Stimulated activated CD8-positive, alpha-beta memory T cell treated with anti-CD3 and anti-CD28 coated beads, Interleukin-4, amount 100 ng/mL, for 24 hours (primary cell): ENCODE measurements at regions not wholly inside any gene's neighbourhood (a gene's known extent, or its start where the extent isn't known, plus 50 kb on each side); places are given as distances from the start of the nearest gene placed in this dataset.
"Not testable (repeated sequence)": the region's sequence is repeated elsewhere in the genome, so short reads cannot be mapped to it uniquely, and the experiment has no call there.

ENCODE experiments used
- DNase-seq: peaks from one replicate; pipeline ENCODE4 v3.0.0-alpha.2; 2020; ENCODE audit warnings: low read depth

DNA sequence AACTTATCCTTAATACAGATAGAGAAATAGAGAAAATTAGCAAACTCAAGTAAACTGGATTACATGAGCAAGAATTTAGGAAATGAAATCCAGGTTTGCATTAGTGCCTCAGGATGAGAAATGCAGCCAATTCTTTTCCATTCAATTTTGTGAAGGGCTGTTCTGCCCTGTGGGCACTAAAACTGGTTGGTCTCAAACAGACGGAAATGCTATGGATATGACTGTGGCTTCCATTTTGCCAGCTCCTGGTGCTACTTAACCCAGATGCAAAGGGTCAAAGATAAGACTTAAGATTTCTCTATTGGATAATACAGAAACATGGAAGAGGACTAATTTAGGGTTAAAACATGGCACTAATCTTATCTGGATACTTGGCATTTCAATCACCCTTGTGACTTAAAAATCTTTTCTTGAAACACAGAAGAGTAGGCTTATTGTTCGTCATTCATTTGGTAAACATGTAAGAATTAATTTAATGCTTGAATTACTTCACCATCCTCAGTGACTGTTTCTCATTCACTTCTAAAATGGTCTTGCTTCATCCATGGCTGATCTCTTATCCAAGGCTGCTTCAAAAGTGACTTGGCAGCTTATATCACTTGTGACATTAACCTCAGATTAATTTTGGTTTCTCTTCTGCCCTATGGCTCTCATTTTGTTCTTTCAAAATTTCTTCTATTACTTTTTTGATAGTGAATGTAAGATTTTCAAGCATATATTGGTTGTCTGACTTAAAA is 1008.7 kb downstream of the GLUD2 start:
- DNase-seq: no peak

DNA sequence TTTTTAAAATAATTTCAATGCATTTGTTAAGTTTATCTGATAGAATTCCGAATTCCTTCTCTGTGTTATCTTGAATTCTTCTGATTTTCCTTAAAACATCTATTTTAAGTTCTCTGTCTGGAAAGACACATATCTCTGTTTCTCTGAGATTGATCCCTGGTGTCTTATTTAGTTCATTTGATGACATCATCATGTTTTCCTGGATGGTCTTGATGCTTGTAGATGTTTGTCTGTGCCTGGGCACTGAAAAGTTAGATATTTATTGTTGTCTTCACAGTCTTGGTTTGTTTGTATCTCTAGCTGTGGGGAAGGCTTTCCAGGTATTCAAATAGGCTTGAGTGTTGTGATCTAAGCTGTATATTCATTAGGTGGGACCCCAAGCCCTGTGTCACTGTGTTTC is 1028.8 kb downstream of the GLUD2 start:
- no peak for DNase-seq

DNA sequence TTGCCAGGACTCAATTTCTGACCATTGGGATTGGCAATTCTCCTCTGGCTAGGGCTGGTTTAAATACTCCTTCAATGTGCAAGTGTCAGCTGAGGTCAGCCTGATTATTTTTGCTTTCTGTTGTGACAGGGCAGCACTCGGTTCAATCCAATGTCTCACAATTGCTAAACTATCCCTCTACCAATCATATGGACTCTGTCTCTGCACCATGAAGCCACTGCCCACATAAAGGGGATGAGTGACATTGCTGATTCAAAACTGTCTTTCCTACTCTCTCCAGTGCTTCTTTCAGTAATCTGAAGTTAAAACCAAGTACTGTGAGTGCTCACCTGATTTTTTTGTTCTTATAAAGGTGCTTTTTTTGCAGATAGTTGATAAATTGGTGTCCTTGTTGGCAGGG is 1030.7 kb downstream of the GLUD2 start:
- no peak for DNase-seq

- no peak for DNase-seq
These were observed 1039.9 kb downstream of the GLUD2 start for GRCh38 chrX:122087341-122087740.

GRCh38 chrX:122091571-122091970 is 1044.2 kb downstream of the GLUD2 start:
- no peak for DNase-seq

GRCh38 chrX:122092360-122092759 is 1045.0 kb downstream of the GLUD2 start:
- DNase-seq: no peak

DNA sequence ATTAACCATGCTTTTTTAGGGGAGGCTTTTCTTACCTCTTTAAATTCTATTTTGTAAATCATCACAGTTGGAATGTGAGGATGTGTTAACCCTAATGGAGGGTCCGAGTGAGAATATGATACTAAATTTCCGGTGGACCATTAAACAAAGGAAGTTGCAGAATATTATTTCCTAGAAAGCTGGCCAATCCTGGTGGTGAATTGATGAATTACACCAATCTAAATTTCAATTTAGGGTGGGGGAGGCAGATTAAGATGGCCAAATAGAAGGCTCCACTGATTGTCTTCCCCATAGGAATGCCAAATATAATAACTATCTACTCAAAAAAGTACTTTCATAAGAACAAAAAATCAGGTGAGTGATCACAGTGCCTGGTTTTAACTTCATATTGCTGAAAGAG is 1045.6 kb downstream of the GLUD2 start:
- no peak for DNase-seq

- DNase-seq: no peak
These were observed 1047.2 kb downstream of the GLUD2 start for GRCh38 chrX:122094611-122095010.

GRCh38 chrX:122113376-122113775 is 1066.0 kb downstream of the GLUD2 start:
- DNase-seq: no peak

- no peak for DNase-seq
These were observed 1066.5 kb downstream of the GLUD2 start for GRCh38 chrX:122113896-122114295.

GRCh38 chrX:122115604-122116003 is 1068.2 kb downstream of the GLUD2 start:
- no peak for DNase-seq

DNA sequence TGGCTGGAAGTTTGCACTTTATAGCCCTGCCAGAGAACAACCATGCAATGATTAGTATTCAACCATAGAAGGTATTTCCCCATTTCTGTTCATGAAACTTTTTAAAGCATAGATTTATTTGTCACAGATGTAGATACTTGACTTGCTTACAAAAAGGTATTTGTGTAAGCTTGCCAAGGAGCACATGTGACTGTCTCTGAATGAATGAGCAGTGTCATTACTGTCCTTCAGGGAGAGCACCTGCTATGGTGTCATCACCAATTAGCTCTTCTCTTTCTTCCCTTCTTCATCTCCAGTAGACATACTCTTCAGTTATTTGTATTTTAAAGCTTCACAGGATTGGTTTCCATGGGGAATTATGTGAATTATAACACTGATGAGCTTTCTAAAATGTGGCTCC is 1064.7 kb upstream of the GRIA3 start:
- DNase-seq: no peak

DNA sequence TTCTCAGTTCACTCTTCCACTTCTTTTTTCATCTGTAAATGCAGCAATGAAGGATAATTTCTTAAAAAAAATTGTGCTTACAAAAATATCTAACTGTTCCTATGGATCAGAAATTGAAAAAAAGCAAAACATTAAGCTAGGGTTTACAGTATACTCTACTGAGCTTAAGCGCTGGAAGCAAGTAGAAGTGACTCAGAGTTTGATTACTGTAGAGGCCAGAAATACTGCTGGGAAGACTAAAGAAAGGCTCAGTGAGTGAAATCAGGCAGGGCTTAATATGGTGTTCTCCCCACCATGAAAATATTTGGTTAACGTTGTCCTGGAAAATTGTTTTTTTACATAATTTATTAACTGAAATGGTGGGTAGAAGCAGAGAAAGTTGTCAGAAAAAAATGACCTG is 1061.8 kb upstream of the GRIA3 start:
- DNase-seq: no peak

DNA sequence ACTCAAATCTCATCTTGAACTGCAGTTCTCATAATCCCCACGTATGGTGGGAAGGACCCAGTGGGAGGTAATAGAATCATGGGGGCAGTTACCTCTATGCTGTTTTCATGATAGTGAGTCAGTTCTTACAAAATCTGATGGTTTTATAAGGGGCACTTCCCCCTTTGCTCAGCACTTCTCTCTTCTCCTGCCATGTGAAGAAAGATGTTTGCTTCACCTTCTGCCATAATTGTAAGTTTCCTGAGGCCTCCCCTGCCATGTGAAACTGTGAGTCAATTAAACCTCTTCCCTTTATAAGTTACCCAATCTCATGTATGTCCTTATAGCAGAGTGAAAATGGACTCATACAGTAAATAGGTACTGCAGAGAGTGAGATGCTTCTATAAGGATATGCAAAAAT is 1050.6 kb upstream of the GRIA3 start:
- no peak for DNase-seq

DNA sequence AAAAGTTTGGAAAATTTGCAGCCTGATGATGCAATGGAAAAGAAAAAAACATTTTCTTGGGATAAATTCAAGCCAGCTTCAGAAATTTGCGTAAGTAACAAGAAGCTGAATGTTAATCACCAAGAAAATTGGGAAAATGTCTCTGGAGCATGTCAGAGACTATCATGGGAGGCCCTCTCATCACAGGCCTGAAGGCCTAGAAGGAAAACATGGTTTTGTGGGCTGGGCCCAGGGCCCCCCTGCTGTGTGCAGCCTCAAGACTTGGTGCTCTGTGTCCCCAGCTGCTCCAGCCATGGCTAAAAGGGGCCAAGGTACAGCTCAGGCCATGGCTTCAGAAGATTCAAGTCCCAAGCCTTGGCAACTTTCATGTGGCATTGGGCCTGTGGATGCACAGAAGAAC is 1049.8 kb upstream of the GRIA3 start:
- DNase-seq: no peak

DNA sequence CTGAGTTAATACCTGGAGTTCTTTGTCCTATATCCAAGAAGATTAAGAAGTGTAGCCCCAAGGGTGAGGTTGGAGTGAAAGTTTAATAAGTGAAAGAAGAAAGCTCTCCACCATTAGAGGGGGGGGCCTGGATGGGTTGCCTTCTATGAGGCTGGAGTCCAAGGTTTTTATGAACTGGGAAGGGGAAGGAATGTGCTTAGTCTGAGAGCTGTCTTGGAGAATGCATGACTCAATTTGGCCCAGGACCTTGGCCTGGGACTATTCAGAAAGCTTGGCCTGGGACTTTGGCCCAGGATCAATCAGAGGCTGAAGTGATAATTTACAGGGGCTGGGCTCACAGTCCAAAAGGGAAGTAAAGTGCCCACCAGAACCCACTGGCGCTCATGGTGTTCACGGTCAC is 1049.0 kb upstream of the GRIA3 start:
- DNase-seq: no peak

DNA sequence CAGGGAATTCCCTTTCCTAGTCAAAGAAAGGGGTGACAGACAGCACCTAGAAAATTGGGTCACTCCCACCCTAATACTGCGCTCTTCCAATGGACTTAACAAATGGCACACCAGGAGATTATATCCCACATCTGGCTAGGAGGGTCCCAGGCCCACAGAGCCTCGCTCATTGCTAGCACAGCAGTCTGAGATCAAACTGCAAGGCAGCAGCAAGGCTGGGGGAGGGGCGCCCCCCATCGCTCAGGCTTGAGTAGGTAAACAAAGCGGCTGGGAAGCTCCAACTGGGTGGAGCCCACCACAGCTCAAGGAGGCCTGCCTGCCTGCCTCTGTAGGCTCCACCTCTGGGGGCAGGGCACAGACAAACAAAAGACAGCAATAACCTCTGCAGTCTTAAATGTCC is 1043.9 kb upstream of the GRIA3 start:
- not testable (repeated sequence) for DNase-seq

GRCh38 chrX:122154019-122154418 is 1030.1 kb upstream of the GRIA3 start:
- no peak for DNase-seq

DNA sequence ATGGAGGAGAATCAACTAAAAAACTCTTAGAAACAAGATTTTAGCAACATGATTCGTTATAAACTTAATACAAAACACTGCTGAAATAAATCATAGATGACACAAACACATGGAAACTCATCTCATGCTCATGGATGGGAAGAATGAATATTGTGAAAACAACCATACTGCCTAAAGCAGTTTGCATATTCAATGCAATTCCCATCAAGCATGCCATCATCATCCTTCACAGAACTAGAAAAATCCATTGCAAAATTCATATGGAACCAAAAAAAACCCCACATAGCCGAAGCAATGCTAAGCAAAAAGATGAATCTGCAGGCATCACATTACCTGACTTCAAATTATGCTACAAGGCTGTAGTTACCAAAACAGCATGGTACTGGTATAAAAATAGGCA is 1015.8 kb upstream of the GRIA3 start:
- DNase-seq: no peak

GRCh38 chrX:122184791-122185190 is 999.3 kb upstream of the GRIA3 start:
- DNase-seq: no peak

DNA sequence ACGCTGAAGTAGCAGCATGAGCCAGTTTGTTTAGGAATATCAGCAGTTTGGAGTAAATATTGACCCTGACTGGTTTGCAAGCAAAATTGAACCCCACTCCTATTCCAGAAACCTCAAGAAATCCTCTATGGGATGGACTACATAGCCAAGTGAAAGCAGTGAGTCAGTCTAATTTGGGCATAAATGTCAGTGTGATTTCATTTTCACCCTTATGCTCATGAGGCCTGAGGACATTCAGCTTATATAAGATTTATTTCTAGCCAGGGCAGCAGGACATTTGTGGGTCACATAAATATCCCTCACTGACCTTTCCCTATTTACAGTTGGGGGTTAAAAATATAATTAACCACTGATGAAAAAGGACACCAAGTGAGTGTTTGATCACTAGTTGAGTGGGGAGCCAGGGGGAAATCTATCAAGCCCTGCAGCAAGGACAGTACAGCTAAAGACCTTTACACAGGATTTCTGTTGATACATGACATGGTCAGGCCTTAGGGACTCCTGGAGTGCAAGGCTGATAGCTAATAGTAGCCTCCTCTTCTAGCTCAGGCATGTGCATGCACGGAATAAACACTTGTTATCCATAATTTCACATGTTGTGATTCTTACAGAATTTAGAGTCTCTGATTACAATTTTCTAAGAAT is 996.9 kb upstream of the GRIA3 start:
- DNase-seq: no peak

DNA sequence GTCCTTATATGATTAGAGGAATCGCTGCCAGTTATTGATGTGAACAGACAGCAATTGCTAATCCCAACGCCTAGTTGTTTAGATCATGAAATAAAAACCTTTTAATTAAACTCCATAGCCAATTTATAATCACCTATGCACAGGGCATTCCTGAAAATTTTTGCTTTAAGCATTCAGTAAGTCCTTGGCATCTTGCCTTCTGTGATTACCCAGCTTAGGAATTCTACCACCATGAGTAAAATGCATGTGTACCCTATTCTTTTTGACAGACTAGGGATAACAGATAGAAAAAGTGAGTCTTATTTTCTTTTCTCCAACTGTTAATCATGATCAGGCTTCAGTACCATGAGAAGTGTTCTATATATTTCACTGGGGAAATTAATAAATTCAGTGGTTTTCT is 995.3 kb upstream of the GRIA3 start:
- DNase-seq: no peak

GRCh38 chrX:122196343-122196742 is 987.7 kb upstream of the GRIA3 start:
- DNase-seq: no peak

DNA sequence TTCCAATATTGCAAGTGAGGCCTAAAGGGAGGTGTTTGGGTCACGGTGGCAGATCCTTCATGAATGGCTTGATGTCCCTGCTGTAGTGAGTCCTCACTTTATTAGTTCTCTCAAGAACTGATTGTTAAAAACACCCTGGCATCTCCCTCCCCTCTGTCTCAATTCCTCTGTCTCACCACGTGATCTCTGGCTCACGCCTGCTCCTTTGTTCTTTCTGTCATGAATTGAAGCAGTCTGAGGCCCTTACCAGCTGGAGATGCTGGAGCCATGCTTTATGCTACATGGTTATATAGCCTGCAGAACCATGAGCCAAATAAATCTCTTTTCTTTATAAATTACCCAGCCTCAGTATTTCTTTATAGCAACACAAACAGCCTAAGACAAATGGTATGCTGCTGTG is 980.7 kb upstream of the GRIA3 start:
- no peak for DNase-seq
